ENCODE measurements at regions not wholly inside any gene's neighbourhood (a gene's known extent, or its start where the extent isn't known, plus 50 kb on each side); places are given as distances from the start of the nearest gene placed in this dataset.

- TF ChIP-seq ZNF704 (CRISPR knock-in tag; IDR thresholded peaks at IDR 0.05; ENCODE audit: borderline replicate concordance) (no peak), NCOR1 (IDR thresholded peaks at IDR 0.05; ENCODE audit: borderline replicate concordance, low read length) (no peak), SAFB2 (CRISPR knock-in tag; IDR thresholded peaks at IDR 0.05; ENCODE audit: borderline replicate concordance, low read depth) (no peak), TCF12 (IDR thresholded peaks at IDR 0.05) (no peak), TCF12 (CRISPR knock-in tag; IDR thresholded peaks at IDR 0.05) (no peak), TBX3 (IDR thresholded peaks at IDR 0.05; ENCODE audit: borderline replicate concordance) (no peak)
Observed at GRCh38 chr6:15076565-15076964, 169.3 kb upstream of the JARID2 start (continued).

DNA sequence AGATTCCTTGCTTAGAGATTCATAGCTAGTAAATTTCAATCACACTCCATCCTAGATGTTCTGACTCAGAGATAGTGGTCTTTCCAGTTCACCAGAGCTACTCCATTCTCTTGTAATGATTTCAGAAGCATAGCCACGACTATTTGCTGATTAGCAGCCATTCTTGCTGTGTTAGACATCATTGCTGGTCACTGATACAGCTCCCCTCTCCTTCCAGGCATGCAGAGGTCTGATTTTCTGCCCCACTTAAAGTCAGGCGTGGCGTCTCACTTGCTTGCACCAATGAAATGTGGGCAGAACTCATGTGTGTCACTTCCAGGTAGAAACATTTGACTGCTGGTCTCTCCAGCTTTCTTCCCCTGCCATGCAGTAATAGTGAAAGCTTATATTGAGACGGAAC lies 168.9 kb upstream of the JARID2 start:
- ATAC-seq, result no peak
- H2AFZ ChIP-seq (ENCODE audit: low read length), result no peak overlapping the region
- no peak for DNase-seq (ENCODE audit: low spot score)
- intact Hi-C loops (cut with micrococcal nuclease; ENCODE audit: unreplicated experiment) (no loop called here), in situ Hi-C loops (cut with HindIII; ENCODE audit: extremely low pct_ligation_motif_present, low pct_unique_long_range_greater_than_20kb) (no loop called here)
- H3K36me3 ChIP-seq (replicated peaks in 1 of 2; ENCODE audit: control insufficient read depth in 1 of 2, insufficient read depth in 2 of 2, low read length in 2 of 2), result no peaks in the 10 kb centered on the region
- H3K4me3 ChIP-seq (replicated peaks in 1 of 3; ENCODE audit: insufficient read depth in 1 of 3, low read depth in 2 of 3, low read length in 3 of 3), result no peak overlapping the region
- FAIRE-seq, result no peak
- no peaks in the 10 kb centered on the region for H3K79me2 ChIP-seq (ENCODE audit: insufficient read depth, low read length)
- no peak overlapping the region for H3K27ac ChIP-seq (ENCODE audit: extremely low read length, insufficient read depth, low read length)
- TF ChIP-seq CBX5 (CRISPR knock-in tag; IDR thresholded peaks at IDR 0.05; ENCODE audit: borderline replicate concordance) (no peak), NCOA2 (CRISPR knock-in tag; IDR thresholded peaks at IDR 0.05) (no peak), ZFYVE20 (CRISPR knock-in tag; IDR thresholded peaks at IDR 0.05; ENCODE audit: borderline replicate concordance, low read depth) (no peak), ZNF24 (IDR thresholded peaks at IDR 0.05) (no peak), PRDM4 (CRISPR knock-in tag; IDR thresholded peaks at IDR 0.05; ENCODE audit: borderline replicate concordance) (no peak), THAP11 (CRISPR knock-in tag; IDR thresholded peaks at IDR 0.05) (no peak), FOXM1 (CRISPR knock-in tag; IDR thresholded peaks at IDR 0.05) (no peak), ATAD3A (CRISPR knock-in tag; IDR thresholded peaks at IDR 0.05) (no peak), ZZZ3 (CRISPR knock-in tag; IDR thresholded peaks at IDR 0.05; ENCODE audit: borderline replicate concordance) (no peak), ZBTB7A (CRISPR knock-in tag; IDR thresholded peaks at IDR 0.05) (no peak), ATF3 (CRISPR knock-in tag; IDR thresholded peaks at IDR 0.05) (no peak), JUNB (CRISPR knock-in tag; IDR thresholded peaks at IDR 0.05; ENCODE audit: borderline replicate concordance) (no peak)
- TF ChIP-seq, protein P1, sequence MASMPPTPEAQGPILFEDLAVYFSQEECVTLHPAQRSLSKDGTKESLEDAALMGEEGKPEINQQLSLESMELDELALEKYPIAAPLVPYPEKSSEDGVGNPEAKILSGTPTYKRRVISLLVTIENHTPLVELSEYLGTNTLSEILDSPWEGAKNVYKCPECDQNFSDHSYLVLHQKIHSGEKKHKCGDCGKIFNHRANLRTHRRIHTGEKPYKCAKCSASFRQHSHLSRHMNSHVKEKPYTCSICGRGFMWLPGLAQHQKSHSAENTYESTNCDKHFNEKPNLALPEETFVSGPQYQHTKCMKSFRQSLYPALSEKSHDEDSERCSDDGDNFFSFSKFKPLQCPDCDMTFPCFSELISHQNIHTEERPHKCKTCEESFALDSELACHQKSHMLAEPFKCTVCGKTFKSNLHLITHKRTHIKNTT (CRISPR knock-in tag; IDR thresholded peaks at IDR 0.05), result no peak
- H3K4me1 ChIP-seq (ENCODE audit: insufficient read depth, low read length), result peaks cover 10% of the 10 kb centered on the region
- H3K27me3 ChIP-seq (ENCODE audit: control insufficient read depth in 1 of 2, insufficient read depth in 2 of 2, low read length in 2 of 2), result no peaks in the 10 kb centered on the region
- ChIA-PET CTCF (ENCODE audit: low intra/inter-chr PET ratio, low total read pairs) (no interaction called here), POLR2A (no interaction called here)
- no TSS peak for BruUV-seq (replicated peaks)
- no peak overlapping the region for H3K4me2 ChIP-seq (ENCODE audit: low read depth, low read length)
- H3K9me3 ChIP-seq (ENCODE audit: low read length), result no peaks in the 10 kb centered on the region
- no peak overlapping the region for H3K9ac ChIP-seq (ENCODE audit: insufficient read depth, low read depth, low read length)
- no peaks in the 10 kb centered on the region for H4K20me1 ChIP-seq (ENCODE audit: insufficient read depth, low read length)
- WGBS (ENCODE audit: low lambda C conversion rate), result 53% methylated on average over 4 of the region's 4 CpGs

Data from HepG2 (cell line).